ENCODE measurements at regions not wholly inside any gene's neighbourhood (a gene's known extent, or its start where the extent isn't known, plus 50 kb on each side); places are given as distances from the start of the nearest gene placed in this dataset.

DNA sequence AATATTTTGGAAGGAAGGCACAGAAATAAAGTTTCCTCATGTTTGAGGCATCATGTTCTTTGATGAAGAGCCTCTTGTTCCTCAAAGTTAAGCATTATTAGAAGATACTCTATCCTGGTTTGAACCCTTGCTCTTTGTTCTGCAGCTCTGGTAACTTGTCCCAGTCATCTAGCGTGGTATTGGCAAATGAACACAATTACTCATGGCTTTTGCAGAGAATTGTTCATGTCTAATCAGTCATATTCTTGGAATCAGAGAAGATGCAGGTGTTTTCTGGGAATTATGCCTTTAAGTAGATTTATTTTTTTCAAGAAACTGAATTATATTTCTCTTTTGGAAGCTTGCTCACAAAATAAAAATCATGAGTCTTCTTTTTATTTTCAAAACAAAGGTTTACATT is 52.9 kb upstream of the HPGDS start:
- no peak overlapping the region for H3K27ac Mint-ChIP-seq (ENCODE audit: low read depth, unreplicated experiment)
- POLR2A ChIA-PET = interaction anchor here (0.9 to 1.4 kb wide), 2 partner anchors 93 to 128 kb away, joined by 3 to 6 read pairs; no protein-coding TSS in a partner anchor
- CTCF ChIA-PET = interaction anchor here (1.1 to 1.6 kb wide), 5 partner anchors 10 to 92 kb away, joined by 3 to 9 read pairs (median 4); no protein-coding TSS in a partner anchor
- H3K4me3 Mint-ChIP-seq (ENCODE audit: unreplicated experiment) = no peak overlapping the region
- BruUV-seq (replicated peaks) = no TSS peak
- no peaks in the 10 kb centered on the region for H3K27me3 Mint-ChIP-seq (ENCODE audit: insufficient read depth, unreplicated experiment)
- H3K4me1 Mint-ChIP-seq (ENCODE audit: insufficient read depth, unreplicated experiment) = no peaks in the 10 kb centered on the region
- DNase-seq (ENCODE audit: unreplicated experiment) = no peak
- TF ChIP-seq, protein P1, sequence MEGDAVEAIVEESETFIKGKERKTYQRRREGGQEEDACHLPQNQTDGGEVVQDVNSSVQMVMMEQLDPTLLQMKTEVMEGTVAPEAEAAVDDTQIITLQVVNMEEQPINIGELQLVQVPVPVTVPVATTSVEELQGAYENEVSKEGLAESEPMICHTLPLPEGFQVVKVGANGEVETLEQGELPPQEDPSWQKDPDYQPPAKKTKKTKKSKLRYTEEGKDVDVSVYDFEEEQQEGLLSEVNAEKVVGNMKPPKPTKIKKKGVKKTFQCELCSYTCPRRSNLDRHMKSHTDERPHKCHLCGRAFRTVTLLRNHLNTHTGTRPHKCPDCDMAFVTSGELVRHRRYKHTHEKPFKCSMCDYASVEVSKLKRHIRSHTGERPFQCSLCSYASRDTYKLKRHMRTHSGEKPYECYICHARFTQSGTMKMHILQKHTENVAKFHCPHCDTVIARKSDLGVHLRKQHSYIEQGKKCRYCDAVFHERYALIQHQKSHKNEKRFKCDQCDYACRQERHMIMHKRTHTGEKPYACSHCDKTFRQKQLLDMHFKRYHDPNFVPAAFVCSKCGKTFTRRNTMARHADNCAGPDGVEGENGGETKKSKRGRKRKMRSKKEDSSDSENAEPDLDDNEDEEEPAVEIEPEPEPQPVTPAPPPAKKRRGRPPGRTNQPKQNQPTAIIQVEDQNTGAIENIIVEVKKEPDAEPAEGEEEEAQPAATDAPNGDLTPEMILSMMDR (IDR thresholded peaks at IDR 0.05; ENCODE audit: unreplicated experiment) = no peak
- H3K9me3 Mint-ChIP-seq (ENCODE audit: unreplicated experiment) = no peaks in the 10 kb centered on the region
- no peaks in the 10 kb centered on the region for H3K36me3 Mint-ChIP-seq (ENCODE audit: insufficient read depth, unreplicated experiment)
- intact Hi-C loops (cut with micrococcal nuclease) = no loop called here

DNA sequence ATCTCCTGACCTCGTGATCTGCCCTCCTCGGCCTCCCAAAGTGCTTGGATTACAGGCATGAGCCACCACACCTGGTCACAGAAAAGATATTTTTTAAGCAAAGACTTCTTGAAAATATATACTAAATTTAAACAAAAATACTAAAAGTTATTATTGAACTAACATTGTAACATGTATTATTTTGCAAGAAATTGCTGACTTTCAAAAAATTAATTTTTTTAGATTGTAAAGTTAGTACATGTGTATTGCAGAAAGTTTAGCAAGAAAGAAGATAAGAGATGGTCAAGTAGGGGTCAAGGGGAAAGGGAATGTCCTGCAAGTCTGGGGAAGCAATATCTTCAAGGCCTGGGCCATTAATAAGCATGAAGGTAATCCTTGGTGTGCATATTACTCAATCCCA is 54.3 kb upstream of the HPGDS start:
- no peak for DNase-seq (ENCODE audit: unreplicated experiment)
- Mint-ChIP-seq H3K4me3 (ENCODE audit: unreplicated experiment) (no peak overlapping the region), H3K4me1 (ENCODE audit: insufficient read depth, unreplicated experiment) (no peaks in the 10 kb centered on the region), H3K9me3 (ENCODE audit: unreplicated experiment) (no peaks in the 10 kb centered on the region), H3K27me3 (ENCODE audit: insufficient read depth, unreplicated experiment) (no peaks in the 10 kb centered on the region), H3K27ac (ENCODE audit: low read depth, unreplicated experiment) (no peak overlapping the region), H3K36me3 (ENCODE audit: insufficient read depth, unreplicated experiment) (no peaks in the 10 kb centered on the region)
- TF ChIP-seq, protein P1 (IDR thresholded peaks at IDR 0.05; ENCODE audit: unreplicated experiment) = no peak
- intact Hi-C loops (cut with micrococcal nuclease) = no loop called here
- BruUV-seq (replicated peaks) = no TSS peak
- CTCF ChIA-PET = no interaction called here
- POLR2A ChIA-PET = no interaction called here

DNA sequence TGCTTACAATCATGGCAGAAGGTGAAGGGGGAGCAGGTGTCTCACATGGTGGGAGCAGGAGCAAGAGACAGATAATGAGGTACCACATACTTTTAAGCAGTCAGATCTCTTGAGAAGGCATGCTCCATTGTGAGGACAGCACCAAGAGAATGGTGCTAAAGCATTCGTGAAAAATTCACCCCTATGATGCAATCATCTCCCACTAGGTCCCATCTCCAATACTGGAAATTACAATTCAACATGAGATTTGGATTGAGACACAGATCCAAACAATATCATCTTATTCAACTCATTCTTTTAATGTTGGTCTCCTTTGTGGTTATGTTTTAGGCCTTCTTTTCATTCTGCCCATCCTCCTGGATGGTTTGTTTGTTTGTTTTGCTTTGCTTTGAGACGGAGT is 54.1 kb upstream of the PDLIM5 start:
- Mint-ChIP-seq H3K27ac (ENCODE audit: low read depth, unreplicated experiment) (no peak overlapping the region), H3K27me3 (ENCODE audit: insufficient read depth, unreplicated experiment) (no peaks in the 10 kb centered on the region), H3K36me3 (ENCODE audit: insufficient read depth, unreplicated experiment) (no peaks in the 10 kb centered on the region), H3K4me1 (ENCODE audit: insufficient read depth, unreplicated experiment) (no peaks in the 10 kb centered on the region), H3K9me3 (ENCODE audit: unreplicated experiment) (no peaks in the 10 kb centered on the region), H3K4me3 (ENCODE audit: unreplicated experiment) (no peak overlapping the region)
- BruUV-seq (replicated peaks) = no TSS peak
- ChIA-PET POLR2A (no interaction called here), CTCF (interaction anchor here (2.2 kb wide), 1 partner anchor 9 kb away, joined by 8 read pairs; no protein-coding TSS in a partner anchor)
- intact Hi-C loops (cut with micrococcal nuclease) = no loop called here
- TF ChIP-seq, protein P1 (IDR thresholded peaks at IDR 0.05; ENCODE audit: unreplicated experiment) = no peak
- no peak for DNase-seq (ENCODE audit: unreplicated experiment)

DNA sequence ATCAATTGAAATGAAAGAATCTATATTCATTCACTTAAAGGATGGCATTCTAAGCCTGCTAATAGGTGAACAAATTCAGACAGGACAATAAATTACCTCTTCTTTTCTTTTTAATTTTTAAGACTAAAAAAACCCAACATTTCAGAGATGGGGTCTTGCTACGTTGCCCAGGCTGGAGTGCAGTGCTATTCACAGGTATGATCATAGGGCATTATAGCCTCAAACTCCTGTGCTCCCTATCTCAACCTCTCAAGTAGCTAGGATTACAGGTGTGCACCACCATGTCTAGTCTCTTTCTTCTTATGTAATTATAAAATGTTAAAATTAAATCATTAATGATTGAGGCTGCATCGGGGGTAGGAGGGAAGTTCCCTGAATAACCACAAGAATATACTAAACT is 52.5 kb upstream of the PDLIM5 start:
- no peaks in the 10 kb centered on the region for H3K9me3 Mint-ChIP-seq (ENCODE audit: unreplicated experiment)
- H3K27me3 Mint-ChIP-seq (ENCODE audit: insufficient read depth, unreplicated experiment) = no peaks in the 10 kb centered on the region
- BruUV-seq (replicated peaks) = no TSS peak

More for the DNA sequence above, 52.5 kb upstream of the PDLIM5 start:
- Mint-ChIP-seq H3K27ac (ENCODE audit: low read depth, unreplicated experiment) (no peak overlapping the region), H3K4me3 (ENCODE audit: unreplicated experiment) (no peak overlapping the region), H3K4me1 (ENCODE audit: insufficient read depth, unreplicated experiment) (no peaks in the 10 kb centered on the region), H3K36me3 (ENCODE audit: insufficient read depth, unreplicated experiment) (no peaks in the 10 kb centered on the region)
- intact Hi-C loops (cut with micrococcal nuclease) = no loop called here
- POLR2A ChIA-PET = interaction anchor here (1.3 kb wide), 1 partner anchor 192 kb away, joined by 3 read pairs; no protein-coding TSS in a partner anchor
- CTCF ChIA-PET = interaction anchor here (0.7 to 2.2 kb wide), 2 partner anchors 7 to 54 kb away, joined by 4 to 8 read pairs; no protein-coding TSS in a partner anchor
- TF ChIP-seq, protein P1 (IDR thresholded peaks at IDR 0.05; ENCODE audit: unreplicated experiment) = no peak
- DNase-seq (ENCODE audit: unreplicated experiment) = no peak

All from MCF 10A (cell line).